ENCODE measurements at regions not wholly inside any gene's neighbourhood (a gene's known extent, or its start where the extent isn't known, plus 50 kb on each side); places are given as distances from the start of the nearest gene placed in this dataset.

- H3K4me3 Mint-ChIP-seq: no peak overlapping the region
- ATAC-seq (no peak), DNase-seq (ENCODE audit: low spot score) (no peak)
- no peaks in the 10 kb centered on the region for H3K27me3 Mint-ChIP-seq (ENCODE audit: low read depth)
- peaks cover 12% of the 10 kb centered on the region for H3K4me1 Mint-ChIP-seq
- no peak overlapping the region for H3K27ac Mint-ChIP-seq
- ChIA-PET CTCF (no interaction called here), POLR2A (no interaction called here)
- peaks cover 14% of the 10 kb centered on the region for H3K9me3 Mint-ChIP-seq
- TF ChIP-seq ZNF121 (CRISPR knock-in tag; IDR thresholded peaks at IDR 0.05) (no peak), FOXJ3 (CRISPR knock-in tag; IDR thresholded peaks at IDR 0.05; ENCODE audit: borderline replicate concordance) (no peak), MYBL2 (CRISPR knock-in tag; IDR thresholded peaks at IDR 0.05) (no peak), RORB (CRISPR knock-in tag; IDR thresholded peaks at IDR 0.05) (no peak), NR2C2 (CRISPR knock-in tag; IDR thresholded peaks at IDR 0.05) (no peak), ZSCAN18 (CRISPR knock-in tag; IDR thresholded peaks at IDR 0.05) (no peak), ARID4B (CRISPR knock-in tag; IDR thresholded peaks at IDR 0.05; ENCODE audit: borderline replicate concordance) (no peak)
- H3K36me3 Mint-ChIP-seq: no peaks in the 10 kb centered on the region
Measured at GRCh38 chr9:88807426-88807825, 183.8 kb upstream of the S1PR3 start.

GRCh38 chr9:88808019-88808656 is 183.1 kb upstream of the S1PR3 start:
- ChIA-PET POLR2A (no interaction called here), CTCF (no interaction called here)
- no peak overlapping the region for H3K4me3 Mint-ChIP-seq
- no peaks in the 10 kb centered on the region for H3K27me3 Mint-ChIP-seq (ENCODE audit: low read depth)
- H3K9me3 Mint-ChIP-seq: peaks cover 14% of the 10 kb centered on the region
- H3K36me3 Mint-ChIP-seq: no peaks in the 10 kb centered on the region
- H3K4me1 Mint-ChIP-seq: peaks cover 9% of the 10 kb centered on the region
- ATAC-seq: no peak
- TF ChIP-seq FOXK1 (CRISPR knock-in tag; IDR thresholded peaks at IDR 0.05) (no peak), NFYB (CRISPR knock-in tag; conservative IDR thresholded peaks at IDR 0.05; ENCODE audit: low read depth) (no peak), ZNF219 (CRISPR knock-in tag; IDR thresholded peaks at IDR 0.05; ENCODE audit: borderline replicate concordance) (no peak)
- DNase-seq (ENCODE audit: low spot score): no peak
- no peak overlapping the region for H3K27ac Mint-ChIP-seq

GRCh38 chr9:88808761-88809354 is 182.4 kb upstream of the S1PR3 start:
- TF ChIP-seq ZNF671 (CRISPR knock-in tag; IDR thresholded peaks at IDR 0.05) (no peak), FOXJ3 (CRISPR knock-in tag; IDR thresholded peaks at IDR 0.05; ENCODE audit: borderline replicate concordance) (no peak), SMAD4 (CRISPR knock-in tag; IDR thresholded peaks at IDR 0.05) (no peak), HMGA2 (CRISPR knock-in tag; IDR thresholded peaks at IDR 0.05) (no peak), TCF7 (CRISPR knock-in tag; IDR thresholded peaks at IDR 0.05; ENCODE audit: low read depth) (no peak), CREB1 (CRISPR knock-in tag; IDR thresholded peaks at IDR 0.05) (no peak), NR2C2 (CRISPR knock-in tag; IDR thresholded peaks at IDR 0.05) (no peak)
- TF ChIP-seq, protein P1, sequence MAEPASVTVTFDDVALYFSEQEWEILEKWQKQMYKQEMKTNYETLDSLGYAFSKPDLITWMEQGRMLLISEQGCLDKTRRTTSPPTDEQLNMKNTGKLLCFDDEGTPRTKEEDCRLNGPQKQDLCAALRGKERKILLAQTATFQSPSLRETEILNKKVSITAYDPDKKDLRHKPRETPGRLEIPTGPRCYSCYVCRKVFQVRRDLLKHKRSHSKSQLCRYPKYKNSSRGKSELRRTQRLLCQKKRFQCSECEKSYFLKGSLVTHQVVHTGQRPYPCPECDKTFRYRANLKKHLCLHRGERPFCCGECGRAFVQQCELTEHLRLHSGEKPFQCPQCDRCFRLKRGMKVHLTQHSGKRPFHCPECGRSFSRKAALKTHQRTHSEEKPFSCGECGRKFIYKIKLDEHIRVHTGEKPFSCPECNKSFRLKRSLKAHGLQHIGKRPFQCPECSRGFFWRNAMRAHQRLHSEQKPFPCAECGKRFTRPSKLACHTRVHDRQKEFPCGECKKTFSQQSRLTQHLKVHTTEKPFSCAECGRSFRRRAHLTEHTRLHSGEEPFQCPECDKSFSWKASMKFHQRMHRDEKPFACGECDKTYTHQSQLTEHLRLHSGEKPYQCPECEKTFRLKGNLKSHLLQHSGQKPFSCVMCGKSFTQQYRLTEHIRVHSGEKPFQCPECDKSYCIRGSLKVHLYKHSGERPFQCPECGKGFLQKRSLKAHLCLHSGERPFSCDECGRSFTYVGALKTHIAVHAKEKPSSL (CRISPR knock-in tag; conservative IDR thresholded peaks at IDR 0.05): no peak
- TF ChIP-seq, protein P2, sequence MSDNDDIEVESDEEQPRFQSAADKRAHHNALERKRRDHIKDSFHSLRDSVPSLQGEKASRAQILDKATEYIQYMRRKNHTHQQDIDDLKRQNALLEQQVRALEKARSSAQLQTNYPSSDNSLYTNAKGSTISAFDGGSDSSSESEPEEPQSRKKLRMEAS (CRISPR knock-in tag; IDR thresholded peaks at IDR 0.05): no peak
- POLR2A ChIA-PET: interaction anchor here (0.5 kb wide), 1 partner anchor 506 kb away, joined by 3 read pairs; no protein-coding TSS in a partner anchor
- Mint-ChIP-seq H3K4me3 (no peak overlapping the region), H3K27ac (no peak overlapping the region), H3K36me3 (no peaks in the 10 kb centered on the region), H3K9me3 (peaks cover 14% of the 10 kb centered on the region), H3K4me1 (peaks cover 8% of the 10 kb centered on the region), H3K27me3 (ENCODE audit: low read depth) (no peaks in the 10 kb centered on the region)
- CTCF ChIA-PET: no interaction called here
- ATAC-seq: no peak
- DNase-seq (ENCODE audit: low spot score): no peak

Data from WTC11 (cell line).